GM12878 (cell line): ENCODE measurements at regions not wholly inside any gene's neighbourhood (a gene's known extent, or its start where the extent isn't known, plus 50 kb on each side); places are given as distances from the start of the nearest gene placed in this dataset.

Experiments used
- ATAC-seq: fragments of 200-7000 bp; cut with Tn5 transposase; 3 replicates; pipeline ENCODE4 v1.9.1; 2020; ENCODE audit warnings: mild to moderate bottlenecking, moderate library complexity
- BruUV-seq: library from RNA; stranded (reverse); fragments of 400-500 nt; replicated peaks from 2 replicates; lab custom pipeline; 2021; lab: Mats Ljungman, UMichigan
- CTCF ChIA-PET: fragments of 300-600 bp; sonication (Branson Sonifier 250); formaldehyde crosslinking; extraction: SDS; loops from one replicate; lab custom pipeline; 2021; ENCODE audit warnings: inconsistent platforms; lab: Yijun Ruan, JAX
- POLR2A ChIA-PET: fragments of 350-600 bp; formaldehyde crosslinking; extraction: SDS; loops from one replicate; lab custom pipeline; 2021; ENCODE audit warnings: inconsistent platforms; lab: Charles Lee
- RAD21 ChIA-PET: fragments of 300-600 bp; sonication (Branson Sonifier 250); formaldehyde crosslinking; loops from one replicate; lab custom pipeline; 2023; ENCODE audit warnings: antibody characterized with exemption; ENCODE audit not compliant: unreplicated experiment; lab: Charles Lee
- SMC1A ChIA-PET: fragments of 300-600 bp; sonication (Branson Sonifier 250); formaldehyde crosslinking; loops from one replicate; lab custom pipeline; 2023; ENCODE audit not compliant: unreplicated experiment, uncharacterized antibody; lab: Charles Lee
- DNase-seq: peaks from one replicate; pipeline ENCODE4 v3.0.0-alpha.2; 2011; ENCODE audit warnings: low read depth, low spot score
- FAIRE-seq: peaks from 3 replicates; lab custom pipeline; 2011; peaks lifted over from hg19 to GRCh38; lab: Jason Lieb, UNC
- H2AFZ ChIP-seq: 2 replicates; pipeline ENCODE4 v1.6.0; 2011; ENCODE audit warnings: low read depth, low read length, control low read depth; ENCODE audit not compliant: control insufficient read depth
- H3K27ac ChIP-seq: 2 replicates; pipeline ENCODE4 v1.5.1; 2011; ENCODE audit warnings: control low read depth; ENCODE audit not compliant: control insufficient read depth, insufficient read depth
- H3K27me3 ChIP-seq, 2 experiments: replicated peaks in 1 of 2; 2 replicates each; pipeline versions ENCODE4 v1.6.0 to v1.6.1; 2011; ENCODE audit warnings: low read length in 1 of 2; ENCODE audit not compliant: control insufficient read depth in 2 of 2, insufficient read depth in 2 of 2
- H3K36me3 ChIP-seq, 2 experiments: 2 replicates each; pipeline ENCODE4 v1.5.1; 2011; ENCODE audit warnings: low read length in 1 of 2; ENCODE audit not compliant: control insufficient read depth in 2 of 2, insufficient read depth in 2 of 2
- H3K4me1 ChIP-seq: 2 replicates; pipeline ENCODE4 v1.6.1; 2011; ENCODE audit warnings: mild to moderate bottlenecking, low read length, moderate library complexity, mixed read lengths; ENCODE audit not compliant: control insufficient read depth, insufficient read depth
- H3K4me2 ChIP-seq: 2 replicates; pipeline ENCODE4 v1.6.0; 2011; ENCODE audit warnings: control low read depth; ENCODE audit not compliant: control insufficient read depth, insufficient read depth
- H3K4me3 ChIP-seq: fragments of 200-600 bp; sonication (generic); 2 replicates; pipeline ENCODE4 v1.5.1; 2016
- H3K79me2 ChIP-seq: 2 replicates; pipeline ENCODE4 v1.6.0; 2011; ENCODE audit warnings: low read length; ENCODE audit not compliant: control insufficient read depth, insufficient read depth
- H3K9ac ChIP-seq: 2 replicates; pipeline ENCODE4 v1.8.0; 2011; ENCODE audit warnings: low read length, control low read depth, mixed read lengths; ENCODE audit not compliant: control insufficient read depth, insufficient read depth
- H3K9me3 ChIP-seq: replicated peaks from 3 replicates; pipeline ENCODE4 v1.5.1; 2011; ENCODE audit warnings: mild to moderate bottlenecking, low read length; ENCODE audit not compliant: control insufficient read depth, insufficient read depth
- H4K20me1 ChIP-seq: 2 replicates; pipeline ENCODE4 v1.6.0; 2011; ENCODE audit not compliant: control insufficient read depth, insufficient read depth
- MYC ChIP-seq: IDR thresholded peaks from 2 replicates; pipeline ENCODE4 v1.6.1; 2011; ENCODE audit warnings: mild to moderate bottlenecking, low read length, moderate library complexity, inconsistent platforms; ENCODE audit not compliant: insufficient read depth, insufficient replicate concordance, insufficient read length, severe bottlenecking
- NFXL1 ChIP-seq: fragments of 450-650 bp; IDR thresholded peaks from 2 replicates; pipeline ENCODE4 v1.6.1; 2017; ENCODE audit warnings: antibody characterized with exemption, mild to moderate bottlenecking, borderline replicate concordance
- RFX5 ChIP-seq: IDR thresholded peaks from 2 replicates; pipeline ENCODE4 v1.6.1; 2011; ENCODE audit warnings: low read depth, low read length, improper control_type of control experiment
- ZBTB40 ChIP-seq: fragments of 450-650 bp; IDR thresholded peaks from 2 replicates; pipeline ENCODE4 v1.6.1; 2016; ENCODE audit warnings: mild to moderate bottlenecking, moderate library complexity, borderline replicate concordance
- WGBS: methylation state at CpG from one replicate; pipeline ENCODE4 v1.1.6; 2016; ENCODE audit warnings: low lambda C conversion rate; ENCODE audit not compliant: insufficient replicate concordance, insufficient coverage; ENCODE audit errors: missing lambda C conversion rate; 5-methylcytosine and 5-hydroxymethylcytosine counted together
- in situ Hi-C: fragments of 300-500 bp; cut with MboI; formaldehyde crosslinking; loops from 9 replicates; pipeline ENCODE4 v1.14.3; 2018; ENCODE audit warnings: mixed read lengths
- intact Hi-C: fragments of 100-400 bp; cut with micrococcal nuclease; formaldehyde crosslinking; loops from one replicate; pipeline ENCODE4 v1.14.2; 2022; ENCODE audit not compliant: unreplicated experiment

- SMC1A ChIA-PET, result no interaction called here
- ATAC-seq, result no peak
- TF ChIP-seq MYC (no peak), ZBTB40 (no peak), RFX5 (no peak), NFXL1 (no peak)
- DNase-seq, result no peak
- no peak overlapping the region for H2AFZ ChIP-seq
- no peak overlapping the region for H3K9ac ChIP-seq
- H3K9me3 ChIP-seq, result no peaks in the 10 kb centered on the region
- intact Hi-C loops, result no loop called here
- no peaks in the 10 kb centered on the region for H3K4me1 ChIP-seq
- BruUV-seq, result no TSS peak
- H3K4me3 ChIP-seq, result no peak overlapping the region
- WGBS, result 0% methylated on average over 1 of the region's 1 CpG
- H3K4me2 ChIP-seq, result no peak overlapping the region
- no peak overlapping the region for H3K27ac ChIP-seq
- no peaks in the 10 kb centered on the region for H3K36me3 ChIP-seq
- H4K20me1 ChIP-seq, result no peaks in the 10 kb centered on the region
- no peaks in the 10 kb centered on the region for H3K27me3 ChIP-seq
- RAD21 ChIA-PET, result no interaction called here
- in situ Hi-C loops, result no loop called here
- POLR2A ChIA-PET, result no interaction called here
- CTCF ChIA-PET, result interaction anchor here (0.7 kb wide), 1 partner anchor 14 kb away, joined by 3 read pairs; no protein-coding TSS in a partner anchor
- FAIRE-seq, result no peak
- no peaks in the 10 kb centered on the region for H3K79me2 ChIP-seq
Measured at GRCh38 chr10:109650228-109650627, 273.1 kb downstream of the XPNPEP1 start.
